Left hindlimb (tissue), 1 donor: ENCODE measurements at regions not wholly inside any gene's neighbourhood (a gene's known extent, or its start where the extent isn't known, plus 50 kb on each side); places are given as distances from the start of the nearest gene placed in this dataset.
"Not testable (repeated sequence)": the region's sequence is repeated elsewhere in the genome, so short reads cannot be mapped to it uniquely, and the experiment has no call there.

Source experiments
- DNase-seq: peaks from one replicate; pipeline ENCODE4 v3.0.0-alpha.2; 2018

DNA sequence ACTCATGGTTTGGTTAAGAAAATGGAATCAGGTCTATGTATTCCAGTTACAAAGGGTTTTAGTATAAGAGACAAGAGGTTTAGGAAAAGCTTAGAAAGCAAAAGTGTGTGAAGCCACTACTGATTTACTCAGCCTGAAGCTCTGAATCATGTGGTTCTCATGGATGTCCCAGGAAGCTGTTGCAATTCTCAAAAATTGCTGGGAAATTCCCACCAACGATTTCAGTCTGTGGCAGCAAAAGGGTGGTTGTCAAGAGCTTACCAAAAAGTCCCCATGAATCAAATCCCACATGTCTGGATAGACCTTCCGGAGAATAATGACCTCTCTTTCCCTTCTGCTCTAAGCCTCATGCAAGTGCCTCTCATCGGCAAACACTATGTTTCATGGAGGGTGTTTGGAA, 929.9 kb downstream of the TLE4 start:
- no peak for DNase-seq

DNA sequence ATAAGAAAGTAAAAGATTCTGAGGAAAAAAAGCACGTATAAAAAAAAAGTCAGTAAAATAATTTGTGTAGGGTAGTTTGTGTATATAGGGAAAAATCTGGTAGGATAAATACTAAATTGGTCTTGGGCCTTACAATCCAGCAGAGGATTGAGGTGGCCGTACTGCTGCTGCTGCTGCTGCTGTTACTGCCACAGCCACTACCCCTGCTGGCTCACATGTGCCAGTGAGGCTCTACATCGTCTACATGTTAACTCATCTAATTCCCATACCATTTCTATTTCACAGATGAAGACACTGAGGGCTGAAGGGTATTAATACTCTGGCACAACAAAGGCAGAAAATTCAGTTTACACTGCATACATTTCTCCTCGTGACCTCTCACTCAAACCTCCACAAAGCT, 928.5 kb downstream of the TLE4 start:
- DNase-seq: no peak

- DNase-seq: no peak
These were observed 926.3 kb downstream of the TLE4 start for GRCh38 chr9:80498001-80498555.

DNA sequence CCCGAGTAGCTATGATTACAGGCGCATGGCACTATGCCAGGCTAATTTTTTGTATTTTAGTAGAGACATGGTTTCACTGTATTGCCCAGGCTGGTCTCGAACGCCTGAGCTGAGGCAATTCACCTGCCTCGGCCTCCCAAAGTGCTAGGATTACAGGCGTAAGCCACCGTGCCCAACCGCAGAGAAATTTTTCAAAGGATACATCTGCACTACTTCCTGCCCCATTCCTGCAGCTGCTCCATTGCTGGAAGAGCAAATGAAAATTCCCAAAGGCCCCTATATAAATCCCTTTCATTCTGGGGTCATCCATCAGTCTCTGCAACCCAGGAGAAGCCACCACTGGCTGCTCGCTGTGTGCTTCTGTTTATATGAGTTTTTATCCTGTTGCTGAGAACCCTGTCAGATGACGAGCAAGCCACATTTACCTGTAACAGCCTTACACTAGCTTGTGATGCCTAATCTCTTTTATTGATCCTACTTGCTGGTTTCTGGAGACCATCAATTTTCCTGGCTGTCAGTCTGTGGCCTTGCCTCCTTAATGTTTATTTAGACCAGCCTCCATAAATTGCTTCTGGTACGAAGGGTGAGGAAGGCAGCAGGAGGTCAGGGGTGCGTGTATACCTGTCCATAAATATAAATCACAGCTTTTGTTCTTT, 925.3 kb downstream of the TLE4 start:
- no peak for DNase-seq

GRCh38 chr9:80493258-80493657, 921.5 kb downstream of the TLE4 start:
- no peak for DNase-seq

DNA sequence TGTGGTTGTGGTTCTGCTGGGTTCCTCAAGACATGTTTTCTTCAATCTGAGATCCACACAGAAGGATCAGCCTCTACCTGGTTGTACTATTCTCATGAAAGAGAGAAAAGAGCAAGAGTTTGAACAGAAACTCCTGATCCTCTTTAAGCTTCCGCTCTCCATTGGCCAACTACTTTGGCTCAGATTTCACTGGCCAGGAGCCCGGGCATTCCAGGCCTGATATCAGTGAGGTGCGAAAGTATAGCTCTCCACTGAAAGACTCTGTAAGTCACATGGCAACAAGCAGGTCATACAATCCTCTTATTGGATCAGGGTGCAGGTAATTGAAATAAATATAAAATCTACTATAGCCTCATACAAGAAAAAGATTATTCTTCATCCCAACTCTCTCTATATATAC, 920.5 kb downstream of the TLE4 start:
- no peak for DNase-seq

DNA sequence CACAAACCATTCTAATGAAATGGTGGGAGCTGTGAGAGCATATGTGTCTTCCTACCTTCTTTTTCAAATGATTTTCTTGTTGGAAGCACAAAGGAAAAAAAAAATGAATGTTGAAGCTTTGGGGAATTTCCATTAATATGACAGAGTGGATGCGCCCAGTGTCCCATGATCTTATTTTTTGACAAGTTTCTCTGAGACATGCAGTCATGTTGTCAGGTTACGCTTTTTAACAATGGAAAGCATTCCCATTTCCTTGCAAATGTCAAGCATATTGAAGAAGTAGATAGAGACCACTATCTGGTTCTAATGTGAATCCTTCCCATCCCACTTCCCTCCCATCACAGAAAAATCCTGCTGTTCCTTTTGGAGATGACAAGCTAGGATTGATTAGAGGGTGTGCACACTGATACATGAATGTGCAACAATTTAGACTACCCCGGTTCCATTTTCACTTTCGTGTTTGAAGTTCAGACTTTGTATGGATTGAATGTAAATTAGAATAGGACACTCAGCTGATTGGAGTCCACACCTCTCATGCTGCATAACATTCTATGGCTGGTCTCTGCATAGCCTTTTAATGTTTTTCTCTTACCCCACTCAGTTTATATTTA, 919.4 kb downstream of the TLE4 start:
- DNase-seq: no peak

GRCh38 chr9:80489329-80489728, 917.6 kb downstream of the TLE4 start:
- no peak for DNase-seq

DNA sequence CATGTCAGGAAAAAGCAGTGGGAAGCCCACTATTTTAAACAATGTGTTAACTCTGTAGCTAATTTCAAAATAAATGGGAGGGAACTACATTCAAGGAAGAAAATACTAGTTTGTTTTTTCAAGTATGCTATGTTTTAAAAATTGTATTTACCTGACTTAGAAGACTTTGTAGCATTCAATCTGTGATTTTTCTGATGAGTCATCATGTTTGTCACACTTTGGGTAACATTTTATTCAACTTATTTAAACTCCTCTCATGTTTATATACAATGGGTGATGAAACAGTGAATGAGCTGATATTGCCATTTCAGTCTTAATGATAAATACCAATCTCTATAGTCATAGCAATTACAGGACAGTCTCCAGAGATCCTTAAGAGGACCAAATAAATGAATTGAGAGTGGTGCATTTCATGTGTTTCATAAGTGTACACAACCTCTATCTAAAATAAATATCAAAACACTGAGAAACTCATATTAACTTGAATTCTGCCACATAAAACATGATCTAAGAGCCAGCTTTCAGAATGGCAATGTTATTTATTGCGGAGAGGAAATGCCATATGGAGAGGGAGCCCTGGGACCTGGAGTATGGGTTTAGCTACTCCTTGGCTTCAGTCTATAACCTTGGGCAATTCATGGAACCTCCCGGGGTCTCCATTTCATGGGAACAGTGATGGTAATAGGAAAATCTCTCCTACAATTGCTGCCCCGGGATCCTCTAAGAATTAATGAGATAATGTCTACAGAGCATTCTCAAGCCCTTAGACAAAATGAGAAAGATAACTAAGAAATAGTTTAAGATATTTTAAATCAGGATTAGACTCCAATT, 913.9 kb downstream of the TLE4 start:
- no peak for DNase-seq

DNA sequence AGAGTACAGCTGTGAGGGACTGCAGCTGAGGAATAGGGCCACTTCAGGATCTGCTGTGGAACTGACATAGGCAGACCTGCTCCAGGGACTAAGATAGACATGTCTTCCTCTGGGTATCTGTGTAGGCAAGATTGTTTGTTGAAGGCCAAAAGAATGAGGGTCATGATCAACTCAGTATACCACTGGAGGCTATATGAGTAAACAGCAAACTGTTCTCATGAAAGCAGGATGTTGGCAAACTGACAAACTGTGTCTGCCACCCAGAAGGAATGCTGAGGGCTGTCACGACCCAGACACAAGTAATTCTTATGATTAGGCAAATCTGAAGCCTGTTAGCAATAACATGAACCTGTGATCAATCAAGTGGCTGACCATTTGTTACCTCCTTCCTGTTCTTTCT, 910.5 kb downstream of the TLE4 start:
- DNase-seq: not testable (repeated sequence)

DNA sequence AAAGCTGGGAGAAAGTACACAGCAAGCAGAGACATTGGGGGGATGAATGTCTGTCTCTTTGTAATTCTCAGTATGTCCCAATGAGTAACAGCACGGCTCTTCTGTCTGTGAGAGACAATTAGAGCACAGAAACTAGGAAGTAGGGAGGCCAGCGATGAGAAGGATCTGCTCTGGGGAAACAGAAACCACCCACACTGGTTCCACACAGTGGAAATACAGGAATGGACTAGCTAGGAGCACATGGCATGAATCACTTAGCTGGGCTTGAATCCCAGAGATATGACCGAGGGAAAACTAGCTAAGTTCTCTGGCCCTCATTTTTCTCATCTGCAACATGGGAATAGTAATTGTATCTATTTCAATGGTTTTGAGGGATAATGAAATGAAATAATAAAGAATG, 895.9 kb downstream of the TLE4 start:
- no peak for DNase-seq

- DNase-seq: no peak
These were observed 893.8 kb downstream of the TLE4 start for GRCh38 chr9:80465556-80465955.

- DNase-seq: no peak
These were observed 877.7 kb downstream of the TLE4 start for GRCh38 chr9:80449513-80449912.

GRCh38 chr9:80448996-80449395, 877.2 kb downstream of the TLE4 start:
- DNase-seq: no peak

- DNase-seq: no peak
These were observed 876.1 kb downstream of the TLE4 start for GRCh38 chr9:80447876-80448275.

GRCh38 chr9:80440724-80441123, 869.0 kb downstream of the TLE4 start:
- DNase-seq: no peak

DNA sequence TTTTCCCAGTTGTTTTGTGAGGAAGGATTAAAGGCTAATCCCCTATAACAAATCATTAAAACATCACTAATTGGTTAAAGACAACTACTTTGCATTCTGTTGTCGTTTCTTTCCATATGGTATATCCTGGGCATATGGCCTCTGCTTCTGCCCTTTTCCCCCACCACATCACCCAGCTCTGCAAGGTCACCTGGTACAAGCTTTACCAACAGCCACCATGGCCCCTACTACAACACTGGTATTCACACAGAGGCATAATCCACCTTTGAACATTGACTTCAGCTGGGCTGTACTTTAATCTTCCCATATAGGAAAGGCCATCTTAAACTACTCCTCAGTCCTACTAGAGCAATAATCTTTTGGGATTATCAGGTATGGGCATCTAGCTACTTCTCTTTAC, 866.1 kb downstream of the TLE4 start:
- no peak for DNase-seq

DNA sequence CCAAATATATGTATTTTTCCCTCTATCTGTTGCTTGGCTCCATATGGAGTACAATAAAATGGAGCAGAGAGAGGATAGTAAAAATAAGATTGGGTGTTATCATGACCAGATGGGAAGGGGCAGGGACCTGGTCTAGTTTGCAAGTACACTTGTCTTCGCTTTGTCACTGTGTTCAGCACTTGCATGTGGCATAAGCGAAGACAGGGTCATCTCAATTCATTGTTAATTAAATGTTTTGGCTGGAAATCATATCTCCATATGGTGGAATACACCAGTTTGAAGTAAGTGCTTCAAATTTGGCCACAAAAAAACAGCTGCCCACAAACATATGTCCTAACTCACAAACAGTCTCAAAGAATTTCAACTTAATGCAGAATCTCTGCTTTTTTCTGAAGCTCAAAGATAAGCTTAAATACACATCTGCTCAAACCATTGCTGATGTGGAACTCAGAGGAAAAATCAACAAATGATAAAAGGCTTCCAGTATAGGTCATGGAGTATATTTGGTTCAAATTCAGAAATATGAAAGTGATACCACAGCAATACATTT, 865.4 kb downstream of the TLE4 start:
- DNase-seq: no peak

DNA sequence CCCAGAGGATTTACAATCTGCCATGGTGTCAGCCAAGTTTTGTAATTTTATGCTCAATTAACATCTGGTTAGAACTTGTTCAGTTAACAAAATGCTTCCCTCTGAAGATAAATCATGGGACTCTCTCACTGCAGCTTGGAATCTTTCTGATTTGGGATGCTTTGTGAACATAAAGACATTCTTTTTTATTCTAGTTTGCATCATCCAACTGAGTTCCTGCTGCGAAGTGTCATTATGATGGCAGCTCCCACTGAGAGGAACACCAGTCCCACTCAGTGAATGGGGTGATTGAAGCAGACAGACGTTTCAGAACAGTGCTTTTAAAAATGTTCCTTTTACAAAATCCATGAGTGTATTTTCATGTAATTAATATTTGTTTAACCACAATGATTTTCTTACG, 863.8 kb downstream of the TLE4 start:
- no peak for DNase-seq

GRCh38 chr9:80426992-80427391, 855.2 kb downstream of the TLE4 start:
- DNase-seq: no peak

DNA sequence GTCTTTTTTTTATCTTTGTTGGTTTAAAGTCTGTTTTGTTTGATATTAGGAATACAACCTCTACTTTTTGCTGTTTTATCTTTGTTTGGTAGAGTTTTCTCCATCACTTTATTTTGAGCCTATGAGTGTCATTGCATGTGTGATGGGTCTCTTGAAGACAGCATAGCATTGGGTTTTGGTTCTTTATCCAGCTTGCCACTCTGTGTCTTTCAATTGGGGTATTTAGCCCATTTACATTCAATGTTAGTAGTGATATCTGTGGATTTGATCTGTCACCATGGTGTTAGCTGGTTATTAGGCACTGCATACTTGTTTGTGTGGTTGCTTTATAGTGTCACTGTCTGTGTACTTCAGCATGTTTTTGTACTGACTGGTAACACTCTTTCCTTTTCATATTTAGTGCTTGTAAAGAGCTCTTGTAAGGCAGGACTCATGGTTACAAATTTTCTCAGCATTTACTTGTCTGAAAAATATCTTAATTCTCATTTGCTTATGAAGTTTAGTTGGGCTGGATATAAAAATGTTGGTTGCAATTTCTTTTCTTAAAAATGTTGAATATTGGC, 845.5 kb downstream of the TLE4 start:
- no peak for DNase-seq

DNA sequence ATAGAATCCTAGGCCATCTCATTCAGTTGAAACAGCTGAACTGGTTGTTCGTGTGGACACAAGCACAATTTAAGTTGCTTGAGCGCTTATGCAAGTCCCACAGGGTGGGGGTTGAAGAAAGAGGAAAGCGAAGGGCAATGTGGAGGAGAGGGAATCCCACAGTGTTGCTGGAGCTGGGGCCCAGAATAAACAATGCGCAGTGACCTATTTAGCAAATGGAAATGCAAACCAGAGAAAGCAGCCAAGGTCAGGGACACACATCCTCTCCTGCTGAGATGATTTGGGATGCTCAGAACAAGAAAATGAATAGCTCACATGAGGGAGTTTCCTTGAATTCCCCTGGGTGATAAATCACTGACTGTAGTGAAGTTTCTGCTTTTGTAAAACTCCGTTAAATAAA, 838.3 kb downstream of the TLE4 start:
- peak; percentile 35 for DNase-seq

DNA sequence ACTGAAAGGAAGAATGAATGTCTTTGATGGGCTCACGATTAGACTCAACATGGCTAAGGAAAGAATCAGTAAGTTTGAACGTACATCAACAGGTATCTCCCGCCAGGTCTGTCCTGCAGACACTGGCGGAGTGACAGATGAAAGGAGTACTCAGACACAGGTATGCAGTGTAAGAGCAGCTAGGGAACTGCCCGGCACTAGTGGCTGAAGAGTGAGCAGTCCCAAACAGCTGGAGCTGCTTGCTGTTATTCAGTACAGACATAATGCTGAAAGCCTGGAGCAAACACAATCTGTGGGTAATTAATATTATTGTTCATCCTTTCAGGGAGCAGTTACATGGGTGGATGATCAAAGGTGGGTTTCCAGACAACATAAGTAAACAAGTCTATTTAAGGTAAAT, 835.5 kb downstream of the TLE4 start:
- DNase-seq: no peak
